ENCODE measurements at regions not wholly inside any gene's neighbourhood (a gene's known extent, or its start where the extent isn't known, plus 50 kb on each side); places are given as distances from the start of the nearest gene placed in this dataset.

GRCh38 chr15:39074341-39074985, 506.4 kb upstream of the THBS1 start:
- TF ChIP-seq, protein P1, sequence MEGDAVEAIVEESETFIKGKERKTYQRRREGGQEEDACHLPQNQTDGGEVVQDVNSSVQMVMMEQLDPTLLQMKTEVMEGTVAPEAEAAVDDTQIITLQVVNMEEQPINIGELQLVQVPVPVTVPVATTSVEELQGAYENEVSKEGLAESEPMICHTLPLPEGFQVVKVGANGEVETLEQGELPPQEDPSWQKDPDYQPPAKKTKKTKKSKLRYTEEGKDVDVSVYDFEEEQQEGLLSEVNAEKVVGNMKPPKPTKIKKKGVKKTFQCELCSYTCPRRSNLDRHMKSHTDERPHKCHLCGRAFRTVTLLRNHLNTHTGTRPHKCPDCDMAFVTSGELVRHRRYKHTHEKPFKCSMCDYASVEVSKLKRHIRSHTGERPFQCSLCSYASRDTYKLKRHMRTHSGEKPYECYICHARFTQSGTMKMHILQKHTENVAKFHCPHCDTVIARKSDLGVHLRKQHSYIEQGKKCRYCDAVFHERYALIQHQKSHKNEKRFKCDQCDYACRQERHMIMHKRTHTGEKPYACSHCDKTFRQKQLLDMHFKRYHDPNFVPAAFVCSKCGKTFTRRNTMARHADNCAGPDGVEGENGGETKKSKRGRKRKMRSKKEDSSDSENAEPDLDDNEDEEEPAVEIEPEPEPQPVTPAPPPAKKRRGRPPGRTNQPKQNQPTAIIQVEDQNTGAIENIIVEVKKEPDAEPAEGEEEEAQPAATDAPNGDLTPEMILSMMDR (IDR thresholded peaks at IDR 0.05): no peak
- TF ChIP-seq RAD21 (conservative IDR thresholded peaks at IDR 0.05 in 1 of 2, IDR thresholded peaks at IDR 0.05 in 1 of 2) (no peak), POLR2A (IDR thresholded peaks at IDR 0.05; ENCODE audit: low read length) (no peak), CEBPB (IDR thresholded peaks at IDR 0.05) (no peak), MAFK (IDR thresholded peaks at IDR 0.05; ENCODE audit: partially characterized antibody) (no peak), HEYL (CRISPR knock-in tag; IDR thresholded peaks at IDR 0.05) (no peak), POLR2AphosphoS2 (conservative IDR thresholded peaks at IDR 0.05; ENCODE audit: low read length) (no peak), FOSL2 (IDR thresholded peaks at IDR 0.05) (no peak), FOSL2 (CRISPR knock-in tag; IDR thresholded peaks at IDR 0.05) (no peak)
- TF ChIP-seq, protein P2, sequence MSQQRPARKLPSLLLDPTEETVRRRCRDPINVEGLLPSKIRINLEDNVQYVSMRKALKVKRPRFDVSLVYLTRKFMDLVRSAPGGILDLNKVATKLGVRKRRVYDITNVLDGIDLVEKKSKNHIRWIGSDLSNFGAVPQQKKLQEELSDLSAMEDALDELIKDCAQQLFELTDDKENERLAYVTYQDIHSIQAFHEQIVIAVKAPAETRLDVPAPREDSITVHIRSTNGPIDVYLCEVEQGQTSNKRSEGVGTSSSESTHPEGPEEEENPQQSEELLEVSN (IDR thresholded peaks at IDR 0.05; ENCODE audit: borderline replicate concordance, low read depth): no peak

Measured in A549 (cell line).